WTC11 (cell line): ENCODE measurements at regions not wholly inside any gene's neighbourhood (a gene's known extent, or its start where the extent isn't known, plus 50 kb on each side); places are given as distances from the start of the nearest gene placed in this dataset.

ENCODE experiments used
- ATAC-seq: fragments of 200-7000 bp; cut with Tn5 transposase; 2 replicates; pipeline ENCODE4 v1.10.0; 2021; ENCODE audit warnings: mild to moderate bottlenecking, moderate library complexity
- CTCF ChIA-PET: fragments of 300-600 bp; sonication (Branson Sonifier 250); formaldehyde crosslinking; loops from one replicate; lab custom pipeline; 2021; ENCODE audit warnings: antibody characterized with exemption; lab: Charles Lee
- POLR2A ChIA-PET: fragments of 350-600 bp; sonication (Branson Sonifier 250); formaldehyde crosslinking; loops from one replicate; lab custom pipeline; 2021; ENCODE audit warnings: antibody characterized with exemption; lab: Charles Lee
- DNase-seq: peaks from one replicate; pipeline ENCODE4 v3.0.0; 2021; ENCODE audit warnings: low spot score
- H3K27ac Mint-ChIP-seq: 2 replicates; pipeline ENCODE4 v1.8.0; 2021; ENCODE audit warnings: mixed read lengths
- H3K27me3 Mint-ChIP-seq: 2 replicates; pipeline ENCODE4 v1.8.0; 2021; ENCODE audit warnings: low read depth, mild to moderate bottlenecking, moderate library complexity, mixed read lengths
- H3K36me3 Mint-ChIP-seq: 2 replicates; pipeline ENCODE4 v1.8.0; 2021; ENCODE audit warnings: mixed read lengths
- H3K4me1 Mint-ChIP-seq: 2 replicates; pipeline ENCODE4 v1.8.0; 2022; ENCODE audit warnings: mixed read lengths
- H3K4me3 Mint-ChIP-seq: 2 replicates; pipeline ENCODE4 v1.8.0; 2021; ENCODE audit warnings: mild to moderate bottlenecking, moderate library complexity, mixed read lengths
- H3K9me3 Mint-ChIP-seq: 2 replicates; pipeline ENCODE4 v1.8.0; 2021; ENCODE audit warnings: mixed read lengths
- ARID4B ChIP-seq: sonication (generic); formaldehyde crosslinking; IDR thresholded peaks from 2 replicates; pipeline ENCODE4 v1.8.0; 2023; ENCODE audit warnings: missing genetic modification reagents, mild to moderate bottlenecking, borderline replicate concordance
- ATF1 ChIP-seq: sonication (generic); formaldehyde crosslinking; IDR thresholded peaks from 2 replicates; pipeline ENCODE4 v1.8.1; 2023; ENCODE audit warnings: mild to moderate bottlenecking, moderate library complexity, missing genetic modification reagents
- ELF4 ChIP-seq: sonication (generic); formaldehyde crosslinking; IDR thresholded peaks from 2 replicates; pipeline ENCODE4 v1.8.1; 2022; ENCODE audit warnings: low read depth, mild to moderate bottlenecking, moderate library complexity, missing genetic modification reagents
- FOXP1 ChIP-seq: sonication (generic); formaldehyde crosslinking; IDR thresholded peaks from 2 replicates; pipeline ENCODE4 v1.8.0; 2022; ENCODE audit warnings: missing genetic modification reagents, mild to moderate bottlenecking, moderate library complexity, borderline replicate concordance
- GABPB1 ChIP-seq: sonication (generic); formaldehyde crosslinking; IDR thresholded peaks from 2 replicates; pipeline ENCODE4 v1.8.1; 2023; ENCODE audit warnings: mild to moderate bottlenecking, missing genetic modification reagents
- HMGA2 ChIP-seq: fragments of 250-450 bp; sonication (Bioruptor Pico); IDR thresholded peaks from 2 replicates; pipeline ENCODE4 v1.4.0; 2021; ENCODE audit warnings: mild to moderate bottlenecking, moderate library complexity
- HMGXB4 ChIP-seq: sonication (generic); formaldehyde crosslinking; IDR thresholded peaks from 2 replicates; pipeline ENCODE4 v1.8.1; 2023; ENCODE audit warnings: mild to moderate bottlenecking, moderate library complexity, missing genetic modification reagents
- JAZF1 ChIP-seq: fragments of 250-450 bp; sonication (Bioruptor Pico); IDR thresholded peaks from 2 replicates; pipeline ENCODE4 v1.9.0; 2021; ENCODE audit warnings: moderate library complexity, mild to moderate bottlenecking, inconsistent platforms
- MYBL2 ChIP-seq: sonication (generic); formaldehyde crosslinking; IDR thresholded peaks from 2 replicates; pipeline ENCODE4 v1.8.1; 2023; ENCODE audit warnings: mild to moderate bottlenecking, moderate library complexity, missing genetic modification reagents
- NR1H2 ChIP-seq: sonication (generic); formaldehyde crosslinking; IDR thresholded peaks from 2 replicates; pipeline ENCODE4 v1.9.0; 2021; ENCODE audit warnings: mild to moderate bottlenecking, moderate library complexity, missing genetic modification reagents
- SMAD4 ChIP-seq: sonication (generic); formaldehyde crosslinking; IDR thresholded peaks from 2 replicates; pipeline ENCODE4 v1.8.0; 2022; ENCODE audit warnings: mild to moderate bottlenecking, missing genetic modification reagents
- SP1 ChIP-seq: sonication (generic); formaldehyde crosslinking; conservative IDR thresholded peaks from 2 replicates; pipeline ENCODE4 v1.8.1; 2022; ENCODE audit warnings: missing genetic modification reagents
- ZMAT4 ChIP-seq: fragments of 250-450 bp; sonication (Bioruptor Pico); IDR thresholded peaks from 2 replicates; pipeline ENCODE4 v1.9.0; 2021; ENCODE audit warnings: mild to moderate bottlenecking
- ZNF219 ChIP-seq: sonication (generic); formaldehyde crosslinking; IDR thresholded peaks from 2 replicates; pipeline ENCODE4 v1.8.0; 2023; ENCODE audit warnings: missing genetic modification reagents, mild to moderate bottlenecking, borderline replicate concordance
- ZNF281 ChIP-seq: sonication (generic); formaldehyde crosslinking; IDR thresholded peaks from 2 replicates; pipeline ENCODE4 v1.8.0; 2023; ENCODE audit warnings: mild to moderate bottlenecking, missing genetic modification reagents
- ZNF671 ChIP-seq: fragments of 250-450 bp; sonication (Bioruptor Pico); IDR thresholded peaks from 2 replicates; pipeline ENCODE4 v1.8.0; 2021; ENCODE audit warnings: mild to moderate bottlenecking
- TF ChIP-seq, protein P1 (sequence below): fragments of 200-600 bp; IDR thresholded peaks from 2 replicates; pipeline ENCODE4 v1.8.0; 2022; ENCODE audit warnings: antibody characterized with exemption
- TF ChIP-seq, protein P2 (sequence below): sonication (generic); formaldehyde crosslinking; IDR thresholded peaks from 2 replicates; pipeline ENCODE4 v1.8.1; 2023; ENCODE audit warnings: mild to moderate bottlenecking, missing genetic modification reagents, moderate library complexity
- TF ChIP-seq, protein P3 (sequence below): sonication (generic); formaldehyde crosslinking; conservative IDR thresholded peaks from 2 replicates; pipeline ENCODE4 v1.8.1; 2022; ENCODE audit warnings: mild to moderate bottlenecking, missing genetic modification reagents

DNA sequence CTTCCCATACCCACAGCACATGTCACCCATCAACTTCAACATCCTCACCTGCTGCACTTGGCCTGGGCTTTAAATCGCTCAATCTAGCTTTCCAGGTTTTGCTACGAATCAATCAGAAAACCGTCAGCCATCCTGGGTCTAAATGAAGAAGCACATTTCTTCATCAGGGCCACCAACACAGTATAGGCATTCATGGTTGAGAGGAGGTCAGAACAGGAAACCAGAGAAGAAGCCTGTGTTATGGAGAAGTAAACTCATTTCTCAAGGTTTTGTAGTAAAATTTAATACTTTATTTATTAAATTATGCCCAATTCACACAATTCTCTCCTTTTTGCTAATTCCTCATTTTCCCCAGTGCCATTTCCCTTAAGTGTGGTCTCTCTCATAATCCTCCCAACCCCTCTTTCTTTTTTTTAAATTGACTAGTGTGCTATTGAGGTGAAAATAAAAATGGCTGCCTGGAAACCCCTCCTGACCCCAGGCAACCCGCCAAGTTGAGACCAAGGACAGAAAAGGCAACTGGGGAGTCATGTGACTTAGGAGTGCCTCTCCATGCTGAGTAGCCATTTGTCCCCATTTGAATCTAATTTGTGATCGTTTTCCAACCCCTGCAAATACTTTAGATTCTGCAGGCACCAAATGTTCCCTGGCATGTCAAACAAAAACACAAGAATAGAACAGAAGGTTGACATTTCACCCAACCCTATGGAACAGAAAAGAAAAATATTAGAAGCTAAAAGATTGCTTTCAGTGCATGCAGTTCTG lies 181.1 kb upstream of the NAMPT start (continued):
- no peak for TF ChIP-seq ZMAT4 (CRISPR knock-in tag)
- TF ChIP-seq, all 79 proteins: peak for 0

DNA sequence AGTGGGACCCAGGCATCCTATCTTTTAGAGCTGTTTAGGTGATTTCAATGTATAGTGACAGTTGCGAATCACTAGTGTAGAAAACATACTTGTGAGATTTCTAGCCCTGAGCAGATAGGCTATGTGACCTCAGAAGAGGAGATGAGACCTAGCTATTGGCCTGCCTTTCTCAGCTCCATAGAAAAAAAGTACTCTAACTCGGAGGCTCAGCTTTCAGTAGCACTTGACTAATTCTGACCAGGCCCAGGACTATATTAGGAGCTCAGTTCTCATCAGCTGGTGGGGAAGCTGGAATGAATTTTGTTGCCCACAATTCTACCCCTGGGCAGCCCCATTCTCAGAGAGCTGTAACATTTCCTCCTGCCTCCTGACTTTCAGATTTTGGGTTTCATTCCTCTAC lies 179.9 kb upstream of the NAMPT start:
- peaks cover 5% of the 10 kb centered on the region; the same call in 1 of the 2 replicates for H3K36me3 Mint-ChIP-seq
- ATAC-seq (no peak), DNase-seq (no peak)
- CTCF ChIA-PET = interaction anchor here (1.1 to 1.2 kb wide), 2 partner anchors 78 to 288 kb away, joined by 3 to 7 read pairs; no protein-coding TSS in a partner anchor
- no peak for TF ChIP-seq SMAD4
- TF ChIP-seq, protein P1, sequence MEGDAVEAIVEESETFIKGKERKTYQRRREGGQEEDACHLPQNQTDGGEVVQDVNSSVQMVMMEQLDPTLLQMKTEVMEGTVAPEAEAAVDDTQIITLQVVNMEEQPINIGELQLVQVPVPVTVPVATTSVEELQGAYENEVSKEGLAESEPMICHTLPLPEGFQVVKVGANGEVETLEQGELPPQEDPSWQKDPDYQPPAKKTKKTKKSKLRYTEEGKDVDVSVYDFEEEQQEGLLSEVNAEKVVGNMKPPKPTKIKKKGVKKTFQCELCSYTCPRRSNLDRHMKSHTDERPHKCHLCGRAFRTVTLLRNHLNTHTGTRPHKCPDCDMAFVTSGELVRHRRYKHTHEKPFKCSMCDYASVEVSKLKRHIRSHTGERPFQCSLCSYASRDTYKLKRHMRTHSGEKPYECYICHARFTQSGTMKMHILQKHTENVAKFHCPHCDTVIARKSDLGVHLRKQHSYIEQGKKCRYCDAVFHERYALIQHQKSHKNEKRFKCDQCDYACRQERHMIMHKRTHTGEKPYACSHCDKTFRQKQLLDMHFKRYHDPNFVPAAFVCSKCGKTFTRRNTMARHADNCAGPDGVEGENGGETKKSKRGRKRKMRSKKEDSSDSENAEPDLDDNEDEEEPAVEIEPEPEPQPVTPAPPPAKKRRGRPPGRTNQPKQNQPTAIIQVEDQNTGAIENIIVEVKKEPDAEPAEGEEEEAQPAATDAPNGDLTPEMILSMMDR = no peak
- TF ChIP-seq JAZF1 = no peak
- no peak for TF ChIP-seq GABPB1 (CRISPR knock-in tag)
- TF ChIP-seq MYBL2 = no peak
- TF ChIP-seq, protein P2, sequence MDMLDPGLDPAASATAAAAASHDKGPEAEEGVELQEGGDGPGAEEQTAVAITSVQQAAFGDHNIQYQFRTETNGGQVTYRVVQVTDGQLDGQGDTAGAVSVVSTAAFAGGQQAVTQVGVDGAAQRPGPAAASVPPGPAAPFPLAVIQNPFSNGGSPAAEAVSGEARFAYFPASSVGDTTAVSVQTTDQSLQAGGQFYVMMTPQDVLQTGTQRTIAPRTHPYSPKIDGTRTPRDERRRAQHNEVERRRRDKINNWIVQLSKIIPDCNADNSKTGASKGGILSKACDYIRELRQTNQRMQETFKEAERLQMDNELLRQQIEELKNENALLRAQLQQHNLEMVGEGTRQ = no peak
- TF ChIP-seq HMGXB4 (CRISPR knock-in tag) = no peak
- TF ChIP-seq, protein P3, sequence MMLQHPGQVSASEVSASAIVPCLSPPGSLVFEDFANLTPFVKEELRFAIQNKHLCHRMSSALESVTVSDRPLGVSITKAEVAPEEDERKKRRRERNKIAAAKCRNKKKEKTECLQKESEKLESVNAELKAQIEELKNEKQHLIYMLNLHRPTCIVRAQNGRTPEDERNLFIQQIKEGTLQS = no peak
- TF ChIP-seq SP1 = no peak
- TF ChIP-seq ATF1 (CRISPR knock-in tag) = no peak
- no peak for TF ChIP-seq FOXP1 (CRISPR knock-in tag)
- no peak for TF ChIP-seq ARID4B (CRISPR knock-in tag)
- TF ChIP-seq ZNF219 (CRISPR knock-in tag) = no peak
- TF ChIP-seq ZNF671 (CRISPR knock-in tag) = no peak
- TF ChIP-seq ELF4 = no peak
- TF ChIP-seq HMGA2 = no peak
- TF ChIP-seq NR1H2 (CRISPR knock-in tag) = no peak
- TF ChIP-seq ZNF281 (CRISPR knock-in tag) = no peak
- no peaks in the 10 kb centered on the region for H3K27me3 Mint-ChIP-seq
- POLR2A ChIA-PET = no interaction called here
- no peak overlapping the region for H3K4me3 Mint-ChIP-seq
- no peak overlapping the region for H3K27ac Mint-ChIP-seq
- peaks cover 58% of the 10 kb centered on the region for H3K4me1 Mint-ChIP-seq
- peaks cover 58% of the 10 kb centered on the region for H3K9me3 Mint-ChIP-seq
